Lower leg skin (tissue), 3 donors: ENCODE measurements at regions not wholly inside any gene's neighbourhood (a gene's known extent, or its start where the extent isn't known, plus 50 kb on each side); places are given as distances from the start of the nearest gene placed in this dataset.

ENCODE experiments used
- CTCF ChIP-seq, 3 donors: fragments of 450-650 bp; IDR thresholded peaks; one replicate each; pipeline ENCODE4 v1.5.1; 2016; ENCODE audit warnings: antibody characterized with exemption in 3 of 3, mild to moderate bottlenecking in 3 of 3, moderate library complexity in 2 of 3
- POLR2A ChIP-seq, 2 donors: fragments of 450-650 bp; IDR thresholded peaks; one replicate each; pipeline ENCODE4 v1.6.1; 2016 to 2017; ENCODE audit warnings: antibody characterized with exemption in 2 of 2, mild to moderate bottlenecking in 1 of 2, moderate library complexity in 1 of 2

GRCh38 chr7:9097565-9098060 is 664.2 kb downstream of the NXPH1 start:
- no peak for TF ChIP-seq CTCF (IDR thresholded peaks at IDR 0.05)
- no peak for TF ChIP-seq POLR2A (IDR thresholded peaks at IDR 0.05)
